DMS53 treated with DMSO at 0.1 percent for 48 hours (cell line): ENCODE measurements at regions not wholly inside any gene's neighbourhood (a gene's known extent, or its start where the extent isn't known, plus 50 kb on each side); places are given as distances from the start of the nearest gene placed in this dataset.

ENCODE experiments used
- DNase-seq: peaks from one replicate; lab custom pipeline; 2025; ENCODE audit not compliant: unreplicated experiment; lab: John Stamatoyannopoulos, UW

- no peak for DNase-seq
These were observed 506.7 kb downstream of the KCTD12 start for GRCh38 chr13:76379341-76380105.

GRCh38 chr13:76378767-76379166 lies 507.4 kb downstream of the KCTD12 start:
- no peak for DNase-seq

GRCh38 chr13:76363682-76364289 lies 522.4 kb downstream of the KCTD12 start:
- no peak for DNase-seq

GRCh38 chr13:76361868-76362267 lies 524.3 kb downstream of the KCTD12 start:
- DNase-seq = no peak

GRCh38 chr13:76351541-76352229 lies 534.5 kb downstream of the KCTD12 start:
- no peak for DNase-seq

GRCh38 chr13:76350399-76350798 lies 535.8 kb downstream of the KCTD12 start:
- no peak for DNase-seq

GRCh38 chr13:76349700-76350099 lies 536.5 kb downstream of the KCTD12 start:
- no peak for DNase-seq

GRCh38 chr13:76339649-76340048 lies 546.6 kb downstream of the KCTD12 start:
- no peak for DNase-seq

- no peak for DNase-seq
These were observed 548.2 kb downstream of the KCTD12 start for GRCh38 chr13:76338003-76338402.

- no peak for DNase-seq
These were observed 549.0 kb downstream of the KCTD12 start for GRCh38 chr13:76336889-76337844.

- no peak for DNase-seq
These were observed 550.7 kb downstream of the KCTD12 start for GRCh38 chr13:76335463-76335862.

GRCh38 chr13:76331943-76332712 lies 554.1 kb downstream of the KCTD12 start:
- no peak for DNase-seq

GRCh38 chr13:76330761-76331160 lies 555.4 kb downstream of the KCTD12 start:
- no peak for DNase-seq

- DNase-seq = no peak
These were observed 556.2 kb downstream of the KCTD12 start for GRCh38 chr13:76329866-76330580.

GRCh38 chr13:76329004-76329403 lies 557.2 kb downstream of the KCTD12 start:
- no peak for DNase-seq

GRCh38 chr13:76326343-76326742 lies 559.9 kb downstream of the KCTD12 start:
- no peak for DNase-seq

- no peak for DNase-seq
These were observed 566.3 kb downstream of the KCTD12 start for GRCh38 chr13:76319921-76320320.

- no peak for DNase-seq
These were observed 569.1 kb downstream of the KCTD12 start for GRCh38 chr13:76316998-76317527.

GRCh38 chr13:76314495-76314894 lies 571.7 kb downstream of the KCTD12 start:
- no peak for DNase-seq
